HG02588 (cell line): ENCODE measurements at regions not wholly inside any gene's neighbourhood (a gene's known extent, or its start where the extent isn't known, plus 50 kb on each side); places are given as distances from the start of the nearest gene placed in this dataset.

Source experiments
- ATAC-seq: cut with Tn5 transposase; IDR thresholded peaks from one replicate; pipeline ENCODE4 v1.9.1; 2021; ENCODE audit warnings: mild to moderate bottlenecking, moderate library complexity; ENCODE audit not compliant: unreplicated experiment

- no peak for ATAC-seq
These were observed 282.1 kb downstream of the NFIB start for GRCh38 chr9:14031810-14032209.

GRCh38 chr9:14031060-14031414 is 282.9 kb downstream of the NFIB start:
- ATAC-seq: no peak

GRCh38 chr9:14030375-14031059 is 283.4 kb downstream of the NFIB start:
- no peak for ATAC-seq

- no peak for ATAC-seq
These were observed 284.1 kb downstream of the NFIB start for GRCh38 chr9:14029806-14030374.

GRCh38 chr9:14027116-14027800 is 286.7 kb downstream of the NFIB start:
- ATAC-seq: no peak

- ATAC-seq: no peak
These were observed 288.2 kb downstream of the NFIB start for GRCh38 chr9:14025741-14026140.

GRCh38 chr9:14023285-14023684 is 290.7 kb downstream of the NFIB start:
- ATAC-seq: no peak

GRCh38 chr9:14021871-14022525 is 291.9 kb downstream of the NFIB start:
- ATAC-seq: no peak

- no peak for ATAC-seq
These were observed 295.9 kb downstream of the NFIB start for GRCh38 chr9:14018081-14018480.

GRCh38 chr9:14014744-14015143 is 299.2 kb downstream of the NFIB start:
- ATAC-seq: no peak

- ATAC-seq: no peak
These were observed 299.7 kb downstream of the NFIB start for GRCh38 chr9:14014218-14014617.

- no peak for ATAC-seq
These were observed 302.0 kb downstream of the NFIB start for GRCh38 chr9:14011799-14012560.

- no peak for ATAC-seq
These were observed 306.7 kb downstream of the NFIB start for GRCh38 chr9:14007190-14007769.

- ATAC-seq: no peak
These were observed 307.4 kb downstream of the NFIB start for GRCh38 chr9:14006386-14007187.

- no peak for ATAC-seq
These were observed 309.8 kb downstream of the NFIB start for GRCh38 chr9:14004110-14004509.

GRCh38 chr9:13994240-13994639 is 319.7 kb downstream of the NFIB start:
- no peak for ATAC-seq

GRCh38 chr9:13993632-13994185 is 320.2 kb downstream of the NFIB start:
- no peak for ATAC-seq

GRCh38 chr9:13992138-13993088 is 321.5 kb downstream of the NFIB start:
- no peak for ATAC-seq

GRCh38 chr9:13991395-13991794 is 322.5 kb downstream of the NFIB start:
- no peak for ATAC-seq
